ENCODE measurements at regions not wholly inside any gene's neighbourhood (a gene's known extent, or its start where the extent isn't known, plus 50 kb on each side); places are given as distances from the start of the nearest gene placed in this dataset.

DNA sequence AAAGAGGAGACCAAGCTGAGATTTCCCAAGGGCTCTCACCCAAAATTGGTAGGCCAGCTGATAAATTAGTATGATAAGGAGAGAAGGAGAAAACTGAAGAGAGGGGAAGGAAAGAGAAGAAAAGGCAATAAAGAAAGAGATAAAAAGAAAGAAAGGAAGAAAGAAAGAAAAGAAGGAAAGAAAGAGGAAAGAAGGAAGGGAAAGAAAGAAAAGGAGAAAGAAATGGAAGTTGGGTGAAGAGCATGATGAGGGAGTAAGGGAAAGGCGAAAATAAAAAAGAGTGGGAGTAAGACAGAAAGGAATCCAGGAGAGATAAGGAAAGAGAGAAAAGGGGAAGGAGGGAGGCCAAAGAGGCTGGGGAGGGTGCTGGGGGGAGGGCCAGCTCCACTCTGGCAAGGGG is 95.4 kb downstream of the MRM1 start:
- TF ChIP-seq, protein P1, sequence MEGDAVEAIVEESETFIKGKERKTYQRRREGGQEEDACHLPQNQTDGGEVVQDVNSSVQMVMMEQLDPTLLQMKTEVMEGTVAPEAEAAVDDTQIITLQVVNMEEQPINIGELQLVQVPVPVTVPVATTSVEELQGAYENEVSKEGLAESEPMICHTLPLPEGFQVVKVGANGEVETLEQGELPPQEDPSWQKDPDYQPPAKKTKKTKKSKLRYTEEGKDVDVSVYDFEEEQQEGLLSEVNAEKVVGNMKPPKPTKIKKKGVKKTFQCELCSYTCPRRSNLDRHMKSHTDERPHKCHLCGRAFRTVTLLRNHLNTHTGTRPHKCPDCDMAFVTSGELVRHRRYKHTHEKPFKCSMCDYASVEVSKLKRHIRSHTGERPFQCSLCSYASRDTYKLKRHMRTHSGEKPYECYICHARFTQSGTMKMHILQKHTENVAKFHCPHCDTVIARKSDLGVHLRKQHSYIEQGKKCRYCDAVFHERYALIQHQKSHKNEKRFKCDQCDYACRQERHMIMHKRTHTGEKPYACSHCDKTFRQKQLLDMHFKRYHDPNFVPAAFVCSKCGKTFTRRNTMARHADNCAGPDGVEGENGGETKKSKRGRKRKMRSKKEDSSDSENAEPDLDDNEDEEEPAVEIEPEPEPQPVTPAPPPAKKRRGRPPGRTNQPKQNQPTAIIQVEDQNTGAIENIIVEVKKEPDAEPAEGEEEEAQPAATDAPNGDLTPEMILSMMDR (IDR thresholded peaks at IDR 0.05; ENCODE audit: insufficient read depth, low read length, poor library complexity, severe bottlenecking), result no peak
- Histone ChIP-seq H3K36me3 (ENCODE audit: control insufficient read depth, insufficient read depth, low read length) (no peaks in the 10 kb centered on the region), H3K27me3 (ENCODE audit: control insufficient read depth, insufficient read depth, low read length) (peaks cover 32% of the 10 kb centered on the region), H3K4me3 (ENCODE audit: low read depth, low read length) (no peak overlapping the region)
- DNase-seq (ENCODE audit: low read depth), result no peak

DNA sequence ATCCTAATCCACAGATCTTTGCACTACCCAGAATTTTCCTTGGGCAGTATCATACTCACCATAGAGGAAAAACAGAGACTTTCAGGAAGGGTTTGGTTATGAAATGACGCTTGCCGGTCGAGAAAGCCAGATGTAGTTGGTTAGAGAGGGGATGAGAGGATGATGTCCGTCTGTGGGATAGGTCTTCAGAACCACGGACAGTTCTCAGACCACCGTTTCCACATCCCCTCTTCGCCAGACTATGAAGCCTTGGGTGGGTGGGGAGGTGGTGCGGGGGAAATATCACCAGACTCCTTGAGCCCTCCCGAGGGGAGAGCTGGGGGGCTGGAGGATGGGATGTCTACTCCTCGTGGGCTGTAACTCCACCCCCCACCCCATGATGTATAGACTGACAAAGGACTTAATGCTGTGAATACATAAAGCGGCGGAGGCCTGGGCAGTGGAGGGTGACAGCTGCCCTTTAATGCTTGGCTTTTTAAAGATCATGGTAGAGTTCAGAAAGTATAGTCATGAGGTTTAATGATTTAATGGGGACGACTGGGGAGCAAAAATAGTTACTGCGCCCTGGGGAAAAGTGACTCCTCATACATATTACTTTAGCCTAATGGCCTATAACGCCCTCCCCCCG is 96.6 kb downstream of the MRM1 start:
- Histone ChIP-seq H3K4me3 (ENCODE audit: low read depth, low read length) (no peak overlapping the region), H3K36me3 (ENCODE audit: control insufficient read depth, insufficient read depth, low read length) (no peaks in the 10 kb centered on the region), H3K27me3 (ENCODE audit: control insufficient read depth, insufficient read depth, low read length) (peaks cover 31% of the 10 kb centered on the region)
- TF ChIP-seq, protein P1 (IDR thresholded peaks at IDR 0.05; ENCODE audit: insufficient read depth, low read length, poor library complexity, severe bottlenecking), result no peak
- DNase-seq (ENCODE audit: low read depth), result no peak

DNA sequence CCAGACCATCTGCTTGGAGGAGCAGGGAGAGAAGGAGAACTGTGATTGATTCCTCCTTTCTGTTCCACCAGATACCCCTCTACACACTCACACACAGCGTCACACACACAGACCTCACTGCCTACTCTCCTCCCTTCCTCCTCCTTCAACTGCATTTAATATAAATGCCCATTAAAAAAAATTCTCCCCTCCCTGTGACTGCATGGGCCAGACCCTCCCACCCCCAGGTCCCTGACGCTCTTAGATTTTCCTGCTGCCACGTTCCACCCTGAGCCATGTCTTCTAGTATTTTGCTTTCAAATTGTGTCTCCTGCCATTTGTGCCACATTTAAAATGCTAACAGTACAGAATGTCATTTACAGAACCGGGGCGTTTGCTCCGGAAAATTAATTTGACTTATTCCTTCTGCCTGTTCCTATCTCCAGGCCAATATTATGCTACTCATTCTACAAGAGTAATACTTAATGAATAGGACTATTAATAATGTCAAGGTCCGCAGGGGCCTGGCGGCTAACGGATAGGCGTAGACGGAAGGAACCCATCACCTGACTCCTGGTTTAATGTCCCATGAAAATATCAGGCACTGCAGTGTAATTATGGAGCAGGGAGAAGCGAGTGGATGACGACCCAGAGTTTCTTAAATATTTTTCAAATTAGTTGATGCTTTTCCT is 100.2 kb downstream of the MRM1 start:
- no peaks in the 10 kb centered on the region for H3K36me3 ChIP-seq (ENCODE audit: control insufficient read depth, insufficient read depth, low read length)

DNA sequence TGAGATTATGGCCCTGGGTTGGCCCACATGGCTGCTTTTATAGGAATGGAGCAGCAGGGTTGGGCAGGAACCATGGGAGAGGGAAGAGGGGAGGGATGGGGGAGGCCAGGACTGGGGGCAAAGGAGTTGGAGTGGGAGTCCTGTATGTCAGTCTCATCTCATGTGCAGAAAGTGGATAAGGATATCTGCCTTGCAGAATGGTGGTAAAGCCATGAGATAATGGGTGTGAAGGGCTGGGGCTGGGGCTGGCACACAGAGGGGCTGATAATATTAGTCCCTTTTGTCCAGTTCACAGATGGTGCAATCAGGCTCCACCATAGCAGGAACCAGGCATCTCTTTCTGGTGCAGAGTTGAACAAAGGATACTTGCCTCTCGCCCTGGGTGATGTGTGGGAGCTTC is 101.3 kb downstream of the MRM1 start:
- H3K36me3 ChIP-seq (ENCODE audit: control insufficient read depth, insufficient read depth, low read length), result no peaks in the 10 kb centered on the region
- H3K4me3 ChIP-seq (ENCODE audit: low read depth, low read length), result no peak overlapping the region
- DNase-seq (ENCODE audit: low read depth), result no peak
- TF ChIP-seq, protein P1 (IDR thresholded peaks at IDR 0.05; ENCODE audit: insufficient read depth, low read length, poor library complexity, severe bottlenecking), result no peak
- peaks cover 38% of the 10 kb centered on the region for H3K27me3 ChIP-seq (ENCODE audit: control insufficient read depth, insufficient read depth, low read length)

More for the DNA sequence above, 100.2 kb downstream of the MRM1 start:
- DNase-seq (ENCODE audit: low read depth), result no peak
- H3K27me3 ChIP-seq (ENCODE audit: control insufficient read depth, insufficient read depth, low read length), result peaks cover 42% of the 10 kb centered on the region
- no peak overlapping the region for H3K4me3 ChIP-seq (ENCODE audit: low read depth, low read length)
- TF ChIP-seq, protein P1 (IDR thresholded peaks at IDR 0.05; ENCODE audit: insufficient read depth, low read length, poor library complexity, severe bottlenecking), result no peak

DNA sequence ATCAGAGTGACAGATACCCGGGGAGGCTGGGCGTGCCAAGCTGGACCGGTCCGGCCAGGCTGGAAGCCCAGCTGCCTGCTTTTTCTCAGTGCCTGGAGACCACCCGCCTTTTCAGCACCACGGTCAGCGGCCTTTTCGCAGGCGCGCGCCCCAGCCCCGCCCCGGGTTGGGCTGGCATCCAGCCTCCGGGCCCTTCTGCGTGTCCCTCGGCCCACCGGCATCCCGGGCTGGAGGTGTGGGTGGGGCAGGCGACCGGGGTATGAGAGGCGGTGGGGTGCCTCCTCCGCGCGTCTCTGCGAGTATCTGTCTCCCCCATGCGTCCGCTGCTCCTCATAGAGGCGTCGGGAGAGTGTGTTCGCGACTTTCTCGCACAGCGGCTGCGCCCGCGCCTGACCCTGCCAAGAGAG is 102.5 kb downstream of the MRM1 start:
- Histone ChIP-seq H3K4me3 (ENCODE audit: low read depth, low read length) (no peak overlapping the region), H3K27me3 (ENCODE audit: control insufficient read depth, insufficient read depth, low read length) (peaks cover 35% of the 10 kb centered on the region), H3K36me3 (ENCODE audit: control insufficient read depth, insufficient read depth, low read length) (no peaks in the 10 kb centered on the region)
- DNase-seq (ENCODE audit: low read depth), result no peak
- TF ChIP-seq, protein P1 (IDR thresholded peaks at IDR 0.05; ENCODE audit: insufficient read depth, low read length, poor library complexity, severe bottlenecking), result no peak

Measured in kidney epithelial cell (primary cell).